ENCODE measurements at regions not wholly inside any gene's neighbourhood (a gene's known extent, or its start where the extent isn't known, plus 50 kb on each side); places are given as distances from the start of the nearest gene placed in this dataset.
A peak's percentile ranks its signal among the peaks of the same experiment; 100 is the strongest.
"Not testable (repeated sequence)": the region's sequence is repeated elsewhere in the genome, so short reads cannot be mapped to it uniquely, and the experiment has no call there.

DNA sequence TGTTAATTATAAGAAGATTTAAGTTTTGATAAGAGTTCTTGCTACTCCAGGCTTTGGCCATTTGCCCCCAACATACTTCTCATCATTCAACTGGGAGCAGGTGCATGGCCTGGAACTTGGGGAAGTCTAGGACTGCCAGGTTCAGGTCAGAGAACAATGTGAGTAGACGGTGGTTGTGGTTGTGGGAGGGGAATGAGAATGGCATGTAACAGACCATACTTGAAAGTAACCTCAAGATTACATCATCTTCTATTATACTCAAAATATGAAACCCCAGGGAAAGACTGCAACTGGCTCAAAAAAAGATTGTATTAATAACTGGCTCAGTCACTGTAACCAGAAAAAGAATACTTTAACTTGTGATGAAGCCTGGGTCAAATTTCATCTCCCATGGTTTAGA lies 364.9 kb upstream of the DPPA4 start:
- peak; percentile 98 for ATAC-seq (replicated peaks)
- Mint-ChIP-seq H3K4me1 (peaks cover 4% of the 10 kb centered on the region), H3K4me3 (no peak overlapping the region), H3K27ac (no peak overlapping the region), H3K36me3 (ENCODE audit: low read depth) (no peaks in the 10 kb centered on the region), H3K27me3 (peaks cover 4% of the 10 kb centered on the region), H3K9me3 (peaks cover 4% of the 10 kb centered on the region)

DNA sequence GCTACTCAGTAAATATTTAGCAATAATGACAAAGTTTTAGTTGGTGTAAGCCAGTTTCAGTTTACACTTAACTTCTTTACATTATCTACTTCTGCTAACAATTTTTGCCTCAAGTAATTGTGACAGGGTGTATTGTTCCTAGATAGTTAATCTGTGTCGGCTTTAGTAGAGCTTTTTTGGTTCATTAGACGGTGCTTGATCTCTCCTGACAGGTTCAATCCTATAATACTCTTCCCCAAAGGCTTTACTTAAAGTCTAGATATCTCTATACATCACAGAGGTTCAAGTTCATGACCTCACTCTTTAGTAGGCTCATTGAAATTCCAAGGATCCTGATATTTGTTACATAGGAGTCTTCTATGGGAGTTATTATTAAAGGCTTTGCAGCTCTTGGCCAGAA lies 365.6 kb upstream of the DPPA4 start:
- Mint-ChIP-seq H3K9me3 (peaks cover 4% of the 10 kb centered on the region), H3K4me1 (peaks cover 4% of the 10 kb centered on the region), H3K36me3 (ENCODE audit: low read depth) (no peaks in the 10 kb centered on the region), H3K27ac (no peak overlapping the region), H3K27me3 (peaks cover 4% of the 10 kb centered on the region), H3K4me3 (no peak overlapping the region)
- no peak for ATAC-seq (replicated peaks)

DNA sequence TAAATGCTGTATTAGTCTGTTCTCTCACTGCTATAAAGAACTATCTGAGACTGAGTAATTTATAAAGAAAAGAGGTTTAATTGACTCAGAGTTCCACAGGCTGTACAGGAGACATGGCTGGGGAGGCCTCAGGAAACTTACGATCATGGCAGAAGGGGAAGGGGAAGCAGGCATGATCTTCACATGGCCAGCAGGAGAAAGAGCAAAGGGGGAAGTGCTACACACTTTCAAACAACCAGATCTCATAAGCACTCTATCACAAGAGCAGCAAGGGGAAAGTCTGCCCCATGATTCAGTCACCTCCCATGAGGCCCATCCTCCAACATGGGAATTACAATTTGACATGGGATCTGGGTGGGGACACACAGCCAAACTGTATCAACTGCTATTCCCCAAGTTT lies 367.8 kb upstream of the DPPA4 start:
- not testable (repeated sequence) for H3K36me3 Mint-ChIP-seq (ENCODE audit: low read depth); H3K4me3 Mint-ChIP-seq; H3K9me3 Mint-ChIP-seq; H3K4me1 Mint-ChIP-seq; ATAC-seq (replicated peaks); H3K27me3 Mint-ChIP-seq; H3K27ac Mint-ChIP-seq

DNA sequence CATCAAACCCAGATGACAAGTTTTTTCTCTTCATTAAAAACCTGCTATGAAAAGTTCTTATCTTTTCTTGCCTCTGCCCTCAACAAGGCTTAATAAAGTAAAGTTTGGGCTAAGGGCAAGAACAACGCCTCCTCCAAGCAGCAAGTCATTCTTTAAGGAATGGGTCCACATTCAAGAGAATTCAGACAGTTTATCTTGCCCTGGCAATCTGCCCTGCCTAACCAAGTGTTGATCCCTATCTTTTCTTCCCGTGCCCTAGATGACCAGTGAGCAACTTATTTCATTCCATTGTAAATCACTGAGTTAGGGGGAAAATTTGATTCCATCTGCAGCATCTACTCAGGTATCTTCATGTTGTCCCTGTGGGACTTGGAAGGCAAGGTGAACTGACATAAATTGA lies 370.3 kb upstream of the DPPA4 start:
- no peaks in the 10 kb centered on the region for H3K4me1 Mint-ChIP-seq
- H3K9me3 Mint-ChIP-seq, result peaks cover 9% of the 10 kb centered on the region
- H3K27me3 Mint-ChIP-seq, result no peaks in the 10 kb centered on the region
- no peak overlapping the region for H3K27ac Mint-ChIP-seq
- ATAC-seq (replicated peaks), result no peak
- no peaks in the 10 kb centered on the region for H3K36me3 Mint-ChIP-seq (ENCODE audit: low read depth)
- no peak overlapping the region for H3K4me3 Mint-ChIP-seq

DNA sequence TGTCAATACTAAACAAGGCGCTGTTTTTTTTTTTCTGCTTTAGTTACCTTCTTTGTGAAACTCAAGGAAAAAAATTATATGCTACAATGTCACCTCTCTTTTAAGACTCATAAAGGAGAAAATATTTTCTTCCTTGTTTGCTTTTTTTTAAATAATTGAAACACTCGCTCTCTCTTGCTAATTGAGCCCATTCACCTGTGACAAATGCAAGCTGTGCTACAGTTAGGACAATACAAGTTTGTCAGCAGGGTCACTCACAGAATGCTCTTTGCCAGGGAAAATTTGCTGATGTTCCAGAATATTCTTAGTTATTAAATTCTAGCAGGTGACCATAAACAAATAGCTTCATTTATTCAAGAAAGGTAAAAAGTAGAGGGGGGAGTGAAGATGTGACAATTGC lies 375.9 kb upstream of the DPPA4 start:
- Mint-ChIP-seq H3K27ac (no peak overlapping the region), H3K27me3 (peaks cover 7% of the 10 kb centered on the region), H3K4me3 (no peak overlapping the region), H3K4me1 (no peaks in the 10 kb centered on the region), H3K9me3 (peaks cover 6% of the 10 kb centered on the region), H3K36me3 (ENCODE audit: low read depth) (no peaks in the 10 kb centered on the region)
- no peak for ATAC-seq (replicated peaks)

DNA sequence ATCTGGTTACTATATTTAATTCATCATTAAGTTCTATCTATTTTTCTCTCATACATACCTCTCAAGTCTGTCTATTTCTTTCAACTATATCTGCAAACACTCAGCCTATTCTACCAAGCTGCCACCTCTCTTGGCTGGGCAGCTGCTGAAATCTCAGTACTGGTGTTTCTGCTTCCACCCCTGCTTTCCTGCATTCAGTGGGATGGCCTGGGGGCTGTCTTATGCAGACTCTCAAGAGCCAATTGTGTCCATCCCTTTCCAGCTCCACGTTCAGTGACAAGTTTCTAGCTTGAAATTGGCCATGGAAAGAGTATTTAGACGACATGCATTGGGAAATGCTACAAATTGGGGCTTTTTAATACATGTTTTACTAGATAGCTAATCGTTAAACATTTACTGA lies 378.4 kb upstream of the DPPA4 start:
- Mint-ChIP-seq H3K27ac (no peak overlapping the region), H3K4me1 (no peaks in the 10 kb centered on the region), H3K27me3 (peaks cover 7% of the 10 kb centered on the region), H3K36me3 (ENCODE audit: low read depth) (no peaks in the 10 kb centered on the region), H3K9me3 (no peaks in the 10 kb centered on the region), H3K4me3 (no peak overlapping the region)
- no peak for ATAC-seq (replicated peaks)

DNA sequence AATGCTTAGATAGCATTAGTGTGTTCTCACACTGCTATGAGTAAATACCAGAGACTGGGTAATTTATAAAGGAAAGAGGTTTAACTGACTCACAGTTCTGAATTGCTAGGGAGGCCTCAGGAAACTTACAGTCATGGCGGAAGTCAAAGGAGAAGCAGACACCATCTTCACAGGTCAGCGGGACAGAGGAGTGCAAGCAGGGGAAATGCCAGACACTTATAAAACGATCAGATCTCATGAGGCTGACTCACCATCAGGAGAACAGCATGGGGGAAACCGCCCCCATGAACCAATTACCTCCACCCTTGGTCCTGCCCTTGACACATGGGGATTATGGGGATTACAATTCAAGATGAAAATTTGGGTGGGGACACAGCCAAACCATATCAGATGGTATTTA lies 381.5 kb upstream of the DPPA4 start:
- no peaks in the 10 kb centered on the region for H3K9me3 Mint-ChIP-seq

DNA sequence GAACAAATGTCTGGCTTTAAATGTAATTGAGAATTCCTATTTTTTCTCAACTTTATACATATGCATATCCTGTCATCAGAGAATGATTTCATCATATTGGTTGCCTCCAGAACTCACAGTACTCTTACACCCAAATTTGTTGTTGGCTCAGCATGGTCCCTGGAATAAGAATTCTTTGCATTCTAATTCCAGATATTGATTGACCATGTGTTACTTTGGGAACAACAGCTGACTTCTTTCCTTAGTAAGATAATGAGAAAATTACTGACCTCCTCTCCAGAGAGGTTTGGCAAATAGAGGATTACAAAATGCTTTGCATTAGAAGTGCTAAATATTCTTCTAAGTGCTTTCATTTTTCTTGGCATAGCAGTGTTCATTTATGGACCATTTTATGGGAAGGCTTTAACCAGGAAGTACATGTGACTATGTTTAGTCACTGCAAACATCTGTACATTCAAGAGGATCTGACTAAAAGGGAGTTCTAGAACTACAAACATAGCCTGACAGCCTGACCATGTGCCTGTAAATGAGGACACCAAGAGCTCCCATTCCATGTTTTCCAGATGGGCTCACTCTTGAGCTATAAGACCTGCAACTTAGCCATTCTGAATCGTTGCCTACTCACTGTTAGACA lies 391.6 kb upstream of the DPPA4 start:
- no peaks in the 10 kb centered on the region for H3K27me3 Mint-ChIP-seq
- no peaks in the 10 kb centered on the region for H3K4me1 Mint-ChIP-seq
- no peaks in the 10 kb centered on the region for H3K36me3 Mint-ChIP-seq (ENCODE audit: low read depth)
- H3K9me3 Mint-ChIP-seq, result no peaks in the 10 kb centered on the region
- no peak overlapping the region for H3K27ac Mint-ChIP-seq
- no peak for ATAC-seq (replicated peaks)
- H3K4me3 Mint-ChIP-seq, result no peak overlapping the region

More for the DNA sequence above, 381.5 kb upstream of the DPPA4 start:
- Mint-ChIP-seq H3K4me3 (no peak overlapping the region), H3K27me3 (peaks cover 7% of the 10 kb centered on the region), H3K36me3 (ENCODE audit: low read depth) (no peaks in the 10 kb centered on the region), H3K27ac (no peak overlapping the region), H3K4me1 (no peaks in the 10 kb centered on the region)
- peak; percentile 68 for ATAC-seq (replicated peaks)

DNA sequence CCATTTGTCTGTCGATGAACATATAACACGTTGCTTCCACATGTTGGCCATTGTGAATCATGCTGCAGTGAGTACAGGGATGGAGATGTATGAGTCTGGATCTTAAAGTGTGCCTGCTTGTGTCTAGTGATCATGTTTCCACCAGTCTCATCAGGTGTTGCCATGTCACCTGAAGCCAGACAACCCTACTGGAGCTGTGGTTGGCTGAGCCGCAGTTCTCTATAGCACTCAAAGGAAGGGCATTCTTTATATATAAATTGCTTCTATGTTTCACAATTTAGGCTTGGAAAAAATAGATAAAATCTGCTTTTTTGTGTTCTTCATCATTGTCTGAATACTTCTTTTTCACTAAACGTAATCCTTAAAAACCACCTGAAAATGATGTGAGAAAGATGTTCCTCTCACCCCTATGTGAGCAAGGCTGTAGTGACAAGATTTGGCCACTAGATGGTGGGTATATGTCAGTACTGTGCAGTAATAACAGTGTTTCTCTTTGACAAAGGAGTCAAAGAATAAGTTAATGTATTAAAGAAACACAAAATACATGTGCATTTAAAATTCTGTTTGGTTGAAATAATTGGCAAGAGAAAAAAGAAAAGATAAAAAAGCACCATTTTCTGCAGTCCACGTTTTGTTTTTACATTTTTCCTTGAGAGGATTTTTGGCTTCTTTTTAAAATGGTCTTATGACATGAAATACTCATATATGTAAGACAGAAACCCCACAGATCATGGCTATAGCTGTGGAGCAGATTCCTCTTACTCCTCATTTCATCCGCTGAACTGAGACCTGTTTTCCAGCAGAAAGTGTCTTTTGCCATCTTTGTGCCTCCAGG lies 394.5 kb upstream of the DPPA4 start:
- Mint-ChIP-seq H3K4me3 (no peak overlapping the region), H3K27ac (no peak overlapping the region), H3K9me3 (peaks cover 3% of the 10 kb centered on the region), H3K36me3 (ENCODE audit: low read depth) (no peaks in the 10 kb centered on the region), H3K27me3 (no peaks in the 10 kb centered on the region), H3K4me1 (no peaks in the 10 kb centered on the region)
- ATAC-seq (replicated peaks), result peak; percentile 81

DNA sequence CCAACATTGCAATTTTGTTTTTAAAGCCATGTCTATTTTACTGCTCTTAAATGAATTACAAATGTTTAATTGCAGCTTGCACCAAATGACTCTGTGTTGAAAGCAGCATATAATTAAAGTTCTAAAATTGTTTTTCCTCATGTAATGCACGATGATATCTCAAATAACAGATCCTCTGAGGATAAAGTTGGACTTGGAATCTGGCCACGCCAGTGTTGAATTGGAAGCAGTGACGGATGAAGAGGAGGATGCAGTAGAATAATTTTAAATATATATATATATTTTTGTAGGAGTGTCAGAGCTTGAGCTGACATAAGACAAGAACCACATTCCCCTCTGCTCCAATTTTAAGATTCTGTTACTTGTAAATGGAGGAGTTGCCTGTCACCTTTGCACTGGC lies 406.6 kb upstream of the DPPA4 start:
- H3K4me1 Mint-ChIP-seq, result no peaks in the 10 kb centered on the region
- no peak overlapping the region for H3K27ac Mint-ChIP-seq
- no peak overlapping the region for H3K4me3 Mint-ChIP-seq
- peaks cover 4% of the 10 kb centered on the region for H3K9me3 Mint-ChIP-seq
- no peaks in the 10 kb centered on the region for H3K27me3 Mint-ChIP-seq
- no peak for ATAC-seq (replicated peaks)
- no peaks in the 10 kb centered on the region for H3K36me3 Mint-ChIP-seq (ENCODE audit: low read depth)

DNA sequence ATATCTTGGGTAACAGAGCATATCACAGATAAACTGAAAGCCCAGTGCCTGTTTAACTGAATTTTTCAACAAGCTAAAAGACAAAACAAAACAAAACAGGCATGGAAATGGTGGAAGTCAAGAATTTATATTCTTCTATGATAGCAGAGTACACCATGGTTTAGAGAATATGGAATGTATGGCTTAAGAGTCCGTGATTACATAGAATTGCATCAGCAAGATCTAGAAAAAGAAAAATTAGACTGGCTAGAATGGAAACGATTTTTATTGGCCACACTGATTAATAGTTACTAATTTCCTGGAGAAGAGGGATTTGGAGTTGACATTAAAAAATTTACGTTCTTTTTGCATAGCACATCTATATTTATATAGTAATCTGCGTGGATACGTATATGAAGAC lies 435.2 kb upstream of the DPPA4 start:
- Mint-ChIP-seq H3K27ac (no peak overlapping the region), H3K4me1 (peaks cover 5% of the 10 kb centered on the region), H3K36me3 (ENCODE audit: low read depth) (no peaks in the 10 kb centered on the region), H3K9me3 (peaks cover 12% of the 10 kb centered on the region), H3K27me3 (no peaks in the 10 kb centered on the region), H3K4me3 (no peak overlapping the region)
- no peak for ATAC-seq (replicated peaks)

DNA sequence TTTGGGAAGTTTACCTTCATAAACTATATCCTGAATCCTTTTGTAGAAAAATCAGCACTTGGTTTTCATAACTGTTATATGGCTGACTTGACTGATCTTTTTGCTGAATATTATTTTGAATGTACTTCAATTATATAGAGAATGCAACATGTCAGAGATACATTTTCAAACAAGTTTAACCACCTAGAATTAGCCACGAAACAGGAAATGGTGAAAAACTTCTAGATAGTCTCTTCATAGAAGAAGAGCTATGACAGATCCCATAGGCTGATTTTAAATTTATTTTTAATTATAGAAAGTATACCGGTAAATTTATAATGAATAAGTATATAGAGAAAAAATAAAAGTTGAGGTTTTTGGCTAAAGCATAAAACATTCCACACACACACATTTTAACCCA lies 436.8 kb upstream of the DPPA4 start:
- Mint-ChIP-seq H3K4me3 (no peak overlapping the region), H3K27me3 (no peaks in the 10 kb centered on the region), H3K27ac (no peak overlapping the region), H3K9me3 (peaks cover 8% of the 10 kb centered on the region), H3K36me3 (ENCODE audit: low read depth) (no peaks in the 10 kb centered on the region), H3K4me1 (peaks cover 5% of the 10 kb centered on the region)
- no peak for ATAC-seq (replicated peaks)

DNA sequence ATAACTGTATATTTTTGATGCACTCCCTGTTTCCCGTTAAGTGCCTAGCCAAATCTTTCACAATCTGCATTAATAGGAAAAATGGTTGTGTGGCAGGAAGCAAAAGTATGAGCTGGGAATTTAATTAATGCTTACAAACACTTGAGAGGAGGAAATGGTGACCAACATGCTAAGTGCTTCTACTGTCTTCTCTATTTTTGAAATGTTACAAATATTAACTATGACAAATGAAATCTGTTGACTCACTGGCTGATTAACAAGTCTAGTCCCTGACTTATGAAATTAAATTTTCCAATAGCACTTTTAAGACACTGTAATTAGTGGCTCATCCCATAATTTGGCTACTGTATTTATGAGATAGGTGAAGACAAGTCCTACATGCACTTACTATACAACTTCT lies 446.9 kb upstream of the DPPA4 start:
- Mint-ChIP-seq H3K27ac (no peak overlapping the region), H3K4me1 (no peaks in the 10 kb centered on the region), H3K27me3 (no peaks in the 10 kb centered on the region), H3K4me3 (no peak overlapping the region), H3K36me3 (ENCODE audit: low read depth) (no peaks in the 10 kb centered on the region), H3K9me3 (peaks cover 13% of the 10 kb centered on the region)
- ATAC-seq (replicated peaks), result no peak

DNA sequence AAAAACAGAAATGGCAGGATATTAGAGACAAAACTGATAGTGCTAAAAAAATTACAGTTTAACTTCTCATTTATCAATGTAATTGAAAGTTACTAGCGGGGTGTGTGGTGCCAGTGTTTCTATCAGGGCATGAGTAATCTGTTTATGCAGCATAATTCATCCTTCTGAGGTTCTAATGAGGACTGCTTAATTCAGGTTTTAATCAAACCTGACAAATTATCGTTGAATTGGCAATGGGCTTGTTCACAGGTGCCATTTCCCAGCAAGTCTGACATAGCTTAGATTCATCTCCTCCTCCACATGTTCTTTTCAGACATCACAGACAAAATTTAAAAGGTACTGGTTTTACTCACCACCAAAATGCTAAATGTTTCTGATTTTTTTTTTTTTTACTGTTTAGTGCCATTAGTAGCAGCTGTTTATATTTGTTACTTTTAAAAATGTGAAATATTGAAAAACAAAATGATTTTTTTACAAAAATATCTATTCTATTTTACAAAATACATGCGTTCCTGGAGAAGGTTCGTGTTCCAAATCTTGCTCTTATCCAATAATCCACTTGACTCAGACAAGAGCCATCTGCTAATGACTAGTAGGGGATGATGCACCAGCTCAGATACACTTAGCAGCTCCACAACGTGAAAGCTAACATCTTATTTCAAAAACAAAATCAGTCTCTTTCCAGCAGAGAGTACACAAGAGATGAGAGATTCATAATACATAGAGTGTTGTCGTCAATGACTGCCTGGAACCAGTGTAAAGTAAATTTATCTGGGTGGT lies 447.7 kb upstream of the DPPA4 start:
- H3K27ac Mint-ChIP-seq, result no peak overlapping the region
- no peak overlapping the region for H3K4me3 Mint-ChIP-seq
- no peak for ATAC-seq (replicated peaks)
- H3K36me3 Mint-ChIP-seq (ENCODE audit: low read depth), result no peaks in the 10 kb centered on the region
- no peaks in the 10 kb centered on the region for H3K27me3 Mint-ChIP-seq
- H3K4me1 Mint-ChIP-seq, result no peaks in the 10 kb centered on the region
- peaks cover 13% of the 10 kb centered on the region for H3K9me3 Mint-ChIP-seq

DNA sequence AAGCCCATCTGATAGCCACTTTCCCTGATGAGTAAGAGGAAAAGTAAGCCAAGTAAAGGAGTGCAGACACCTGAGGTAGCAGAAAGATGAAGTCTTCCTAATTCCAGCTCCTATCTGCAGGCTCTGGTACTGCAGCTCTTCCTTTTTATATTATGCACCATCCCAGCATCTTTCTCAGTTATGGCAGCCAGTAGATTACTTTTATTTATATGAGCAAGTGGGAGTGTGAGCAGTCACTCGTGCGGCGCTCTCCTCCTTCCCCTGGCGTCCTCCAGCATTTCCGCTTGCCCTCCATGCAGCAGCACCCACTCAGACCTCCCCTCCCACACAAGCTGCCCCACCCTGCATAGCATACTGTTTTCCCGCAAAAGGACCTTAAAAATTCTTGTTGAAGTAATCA lies 465.9 kb upstream of the DPPA4 start:
- H3K9me3 Mint-ChIP-seq, result peaks cover 4% of the 10 kb centered on the region
- peaks cover 19% of the 10 kb centered on the region for H3K4me1 Mint-ChIP-seq
- H3K36me3 Mint-ChIP-seq (ENCODE audit: low read depth), result no peaks in the 10 kb centered on the region
- no peak overlapping the region for H3K4me3 Mint-ChIP-seq
- ATAC-seq (replicated peaks), result no peak
- H3K27me3 Mint-ChIP-seq, result no peaks in the 10 kb centered on the region
- H3K27ac Mint-ChIP-seq, result no peak overlapping the region
